Heart right ventricle (tissue), 16 donors: ENCODE measurements at regions not wholly inside any gene's neighbourhood (a gene's known extent, or its start where the extent isn't known, plus 50 kb on each side); places are given as distances from the start of the nearest gene placed in this dataset.
"Not testable (repeated sequence)": the region's sequence is repeated elsewhere in the genome, so short reads cannot be mapped to it uniquely, and the experiment has no call there.

Source experiments
- ATAC-seq, 8 donors: fragments of 200-7000 bp; cut with Tn5 transposase; one replicate each; pipeline ENCODE4 v1.9.1; 2020; ENCODE audit warnings: mild to moderate bottlenecking in 8 of 8, moderate library complexity in 8 of 8, moderate number of reproducible peaks in 1 of 8
- DNase-seq, 2 donors: peaks; one replicate each; pipeline ENCODE4 v3.0.0-alpha.2; 2020
- H3K27ac ChIP-seq, 10 donors: fragments of 200-600 bp; sonication (generic) in 2 of 10; one replicate each; pipeline versions ENCODE4 v1.5.0 to v1.8.0; 2020 to 2022; ENCODE audit warnings: mild to moderate bottlenecking in 3 of 10
- H3K27me3 ChIP-seq, 7 donors: fragments of 200-600 bp; one replicate each; pipeline ENCODE4 v1.8.0; 2021 to 2022; ENCODE audit warnings: mild to moderate bottlenecking in 2 of 7
- H3K36me3 ChIP-seq, 9 donors: fragments of 200-600 bp; sonication (generic) in 1 of 9; one replicate each; pipeline versions ENCODE4 v1.5.0 to v1.8.0; 2020 to 2022; ENCODE audit warnings: mild to moderate bottlenecking in 2 of 9
- H3K4me1 ChIP-seq, 9 donors: fragments of 200-600 bp; sonication (generic) in 1 of 9; one replicate each; pipeline versions ENCODE4 v1.5.0 to v1.8.0; 2020 to 2022; ENCODE audit warnings: mild to moderate bottlenecking in 4 of 9
- H3K4me3 ChIP-seq, 10 donors: fragments of 200-600 bp; sonication (generic) in 2 of 10; one replicate each; pipeline versions ENCODE4 v1.5.0 to v1.8.0; 2020 to 2022; ENCODE audit warnings: mild to moderate bottlenecking in 7 of 10, moderate library complexity in 2 of 10
- H3K9me3 ChIP-seq, 11 donors: fragments of 200-600 bp in 10 of 11; sonication (generic) in 2 of 11; one replicate each; pipeline versions ENCODE4 v1.5.0 to v1.8.0; 2013 to 2022; ENCODE audit warnings: mild to moderate bottlenecking in 2 of 11, control low read depth in 1 of 11, moderate library complexity in 1 of 11
- WGBS, 2 donors: extraction: QIAGEN DNeasy Blood & Tissue Kit; methylation state at CpG; one replicate each; pipeline ENCODE4 v1.1.7; 2013; ENCODE audit warnings: inconsistent platforms in 1 of 2; 5-methylcytosine and 5-hydroxymethylcytosine counted together
- intact Hi-C, 10 donors: fragments of 100-400 bp; cut with DNase I; formaldehyde crosslinking; loops; one replicate each; pipeline versions ENCODE4 v1.11.1 to v1.14.2; 2022
- TF ChIP-seq, protein P1 (sequence below), 9 donors: fragments of 200-600 bp; sonication (generic) in 2 of 9; IDR thresholded peaks; one replicate each; pipeline versions ENCODE4 v1.5.0 to v1.8.0; 2021 to 2022; ENCODE audit warnings: antibody characterized with exemption in 9 of 9, mild to moderate bottlenecking in 5 of 9, moderate library complexity in 1 of 9
- donor health status: Arrhythmogenic right ventricular cardiomyopathy.
- donor health status: ischemic (EF 13 %, LVEDD 7.1; RV severe dilation, severe dysfunction).
- donor health status: healthy with polysubstance abuse.
- donor health status: DM: no; HTN: yes; CAD: no.
- donor health status: DM: no; HTN: no; CAD: no.
- donor health status: ischemic (EF 25% LVEDD 6.9; RV normal size, moderate dysfunction).
- donor health status: ischemic (EF 25% LVEDD 5.7; RV mildly dilated, moderate dysfunction).
- donor health status: healthy.
- donor health status: DM: yes; HTN: yes; CAD: no.
- donor health status: Ischemic cardiomyopathy.
- donor health status: ischemic (EF 35%, LVEDD 5.7; RV mildly dilated, moderate dysfunction).
- donor health status: nonischemic (EF 11% LVEDD 7.7; RV severe dilation, severe dysfunction).
- donor health status: DM: yes; HTN: yes; CAD: no.
- donor health status: PGD.
- donor health status: ischemic (EF 29% LVEDD 5.4; RV normal size, mild dysfunction).
- donor health status: nonischemic (EF 23%, LVEDD 6.1; RV moderate dilation, normal function).

DNA sequence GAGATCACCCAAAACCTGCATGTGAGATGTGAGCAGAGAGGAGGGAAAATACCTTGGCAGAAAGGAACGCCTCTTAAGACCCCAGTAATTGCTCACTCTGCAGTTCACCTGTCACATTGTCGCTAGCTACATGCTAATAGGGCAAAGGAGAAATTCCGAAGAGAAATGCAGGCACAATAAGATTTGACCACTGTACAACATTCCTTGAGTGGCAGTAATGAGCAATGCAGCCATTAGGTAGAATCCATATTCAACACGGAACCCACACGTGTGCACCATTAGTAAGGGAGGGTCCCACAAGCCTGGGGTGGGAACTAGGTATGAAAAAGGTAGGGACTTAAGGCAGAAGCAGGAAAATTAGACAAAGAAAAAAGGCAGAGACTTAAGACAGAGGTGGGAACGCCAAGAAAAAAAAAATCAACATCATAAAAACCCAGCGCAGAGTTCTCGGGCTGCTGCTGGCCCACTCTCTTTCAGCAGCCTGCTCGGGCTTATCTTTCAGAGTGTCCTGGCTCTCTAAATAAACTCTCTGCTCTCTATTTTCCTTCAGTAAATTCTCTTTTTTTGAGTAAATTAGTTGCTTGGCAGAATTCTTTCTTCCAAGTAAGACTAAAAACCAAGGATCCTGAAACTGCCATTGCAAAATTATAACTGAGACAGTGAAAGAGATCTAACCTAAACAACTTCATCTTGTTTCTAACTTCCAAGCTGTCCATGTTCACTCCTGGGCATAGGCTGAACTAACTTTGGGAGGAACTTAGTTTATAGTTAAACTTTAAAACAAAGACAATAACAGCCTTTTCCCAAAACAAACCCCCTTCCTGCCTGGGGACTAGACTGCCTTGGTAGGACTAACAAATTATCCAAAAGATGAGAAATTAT lies 116.5 kb downstream of the CD24 start:
- Histone ChIP-seq H3K27me3 (no peaks in the 10 kb centered on the region), H3K9me3 (peaks cover 0 to 7% (median 0%) of the 10 kb centered on the region in 11 donors), H3K36me3 (no peaks in the 10 kb centered on the region), H3K4me3 (no peak overlapping the region), H3K4me1 (no peaks in the 10 kb centered on the region), H3K27ac (no peak overlapping the region)
- no peak for ATAC-seq
- 79 to 82% methylated on average over 9 of the region's 9 CpGs for WGBS, 2 donors
- intact Hi-C loops = no loop called here
- TF ChIP-seq, protein P1, sequence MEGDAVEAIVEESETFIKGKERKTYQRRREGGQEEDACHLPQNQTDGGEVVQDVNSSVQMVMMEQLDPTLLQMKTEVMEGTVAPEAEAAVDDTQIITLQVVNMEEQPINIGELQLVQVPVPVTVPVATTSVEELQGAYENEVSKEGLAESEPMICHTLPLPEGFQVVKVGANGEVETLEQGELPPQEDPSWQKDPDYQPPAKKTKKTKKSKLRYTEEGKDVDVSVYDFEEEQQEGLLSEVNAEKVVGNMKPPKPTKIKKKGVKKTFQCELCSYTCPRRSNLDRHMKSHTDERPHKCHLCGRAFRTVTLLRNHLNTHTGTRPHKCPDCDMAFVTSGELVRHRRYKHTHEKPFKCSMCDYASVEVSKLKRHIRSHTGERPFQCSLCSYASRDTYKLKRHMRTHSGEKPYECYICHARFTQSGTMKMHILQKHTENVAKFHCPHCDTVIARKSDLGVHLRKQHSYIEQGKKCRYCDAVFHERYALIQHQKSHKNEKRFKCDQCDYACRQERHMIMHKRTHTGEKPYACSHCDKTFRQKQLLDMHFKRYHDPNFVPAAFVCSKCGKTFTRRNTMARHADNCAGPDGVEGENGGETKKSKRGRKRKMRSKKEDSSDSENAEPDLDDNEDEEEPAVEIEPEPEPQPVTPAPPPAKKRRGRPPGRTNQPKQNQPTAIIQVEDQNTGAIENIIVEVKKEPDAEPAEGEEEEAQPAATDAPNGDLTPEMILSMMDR (IDR thresholded peaks at IDR 0.05) = no peak
- DNase-seq = no peak

DNA sequence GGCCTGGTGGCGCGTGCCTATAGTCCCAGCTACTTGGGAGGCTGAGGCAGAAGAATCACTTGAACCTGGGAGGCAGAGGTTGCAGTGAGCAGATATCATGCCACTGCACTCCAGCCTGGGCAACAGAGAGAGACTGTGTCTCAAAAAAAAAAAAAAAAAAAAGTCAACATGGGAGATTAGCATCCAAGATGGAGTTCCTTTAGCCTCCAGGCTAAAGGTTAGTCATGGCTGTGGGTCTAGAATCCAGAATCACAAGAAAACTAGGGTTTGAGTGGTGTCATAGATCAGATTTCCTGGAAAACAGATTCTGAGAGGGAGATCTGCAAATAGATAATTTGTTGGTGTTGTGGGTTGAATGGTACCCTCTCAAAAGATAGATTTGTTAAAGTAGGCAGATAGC lies 117.2 kb downstream of the CD24 start:
- 100% methylated on average over 2 of the region's 2 CpGs for WGBS, 2 donors
- H3K4me3 ChIP-seq, H3K27me3 ChIP-seq, DNase-seq, intact Hi-C loops, H3K36me3 ChIP-seq, ATAC-seq, H3K4me1 ChIP-seq, H3K27ac ChIP-seq: not testable (repeated sequence)
- H3K9me3 ChIP-seq = peaks cover 0 to 14% (median 0%) of the 10 kb centered on the region in 11 donors

DNA sequence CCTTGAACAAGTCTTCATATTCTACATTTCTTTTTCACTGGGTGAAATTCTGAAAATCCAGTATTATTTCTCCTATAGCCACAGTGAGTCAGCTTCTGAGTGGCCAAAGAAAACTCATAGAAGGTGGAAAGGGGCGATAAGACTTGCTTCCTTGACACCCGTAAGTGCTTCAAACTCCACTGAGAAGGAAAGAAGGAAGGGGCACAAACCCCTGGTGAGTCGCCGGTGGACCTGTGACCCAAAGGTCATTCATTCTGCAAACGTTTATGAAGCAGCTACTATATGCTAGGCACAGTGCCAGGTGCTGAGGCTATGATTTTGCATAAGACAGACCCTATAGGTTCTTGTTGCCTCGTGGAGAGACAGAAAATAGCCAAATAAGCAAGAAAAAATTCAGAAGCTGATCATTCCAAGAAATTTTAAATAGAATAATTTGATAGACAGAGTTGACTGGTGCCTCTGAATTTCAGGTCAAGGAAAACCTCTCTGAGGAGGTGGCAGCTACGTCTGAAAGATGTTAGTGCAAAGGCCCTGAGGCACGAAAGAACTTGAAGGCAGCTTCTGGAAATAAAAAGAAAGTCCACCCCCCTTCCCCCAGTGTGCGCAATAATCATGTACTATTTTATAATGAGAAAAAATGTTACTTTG lies 118.2 kb downstream of the CD24 start:
- intact Hi-C loops = no loop called here
- TF ChIP-seq, protein P1 (IDR thresholded peaks at IDR 0.05) = no peak
- no peak for ATAC-seq

DNA sequence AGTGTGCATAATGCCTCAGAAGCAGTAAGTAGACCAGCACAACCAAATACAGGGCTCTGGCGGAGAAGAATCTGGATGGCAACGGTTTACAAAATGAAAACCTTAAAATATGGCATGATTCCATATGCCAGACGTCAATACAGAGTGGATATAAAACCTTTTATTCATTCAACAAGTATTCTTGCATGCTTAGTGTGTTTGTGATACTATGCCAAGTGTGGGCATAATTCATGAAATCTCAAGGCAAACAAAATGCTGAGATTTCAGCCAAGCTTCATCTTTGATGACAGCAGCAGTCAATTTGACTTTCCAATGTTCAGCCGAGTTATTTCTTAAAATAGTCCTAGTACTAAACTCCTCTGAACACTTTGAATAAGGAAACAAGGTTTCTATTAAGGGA lies 119.4 kb downstream of the CD24 start:
- Histone ChIP-seq H3K36me3 (no peaks in the 10 kb centered on the region), H3K4me1 (no peaks in the 10 kb centered on the region), H3K9me3 (peaks cover 0 to 16% (median 0%) of the 10 kb centered on the region in 11 donors), H3K27ac (no peak overlapping the region), H3K27me3 (no peaks in the 10 kb centered on the region), H3K4me3 (no peak overlapping the region)
- intact Hi-C loops = no loop called here
- DNase-seq (no peak), ATAC-seq (no peak)
- TF ChIP-seq, protein P1 (IDR thresholded peaks at IDR 0.05) = no peak
- 67 to 69% methylated on average over 4 of the region's 4 CpGs for WGBS, 2 donors

More for the DNA sequence above, 118.2 kb downstream of the CD24 start:
- DNase-seq = no peak
- Histone ChIP-seq H3K27me3 (no peaks in the 10 kb centered on the region), H3K27ac (no peak overlapping the region), H3K4me1 (no peaks in the 10 kb centered on the region), H3K36me3 (no peaks in the 10 kb centered on the region), H3K9me3 (peaks cover 0 to 21% (median 0%) of the 10 kb centered on the region in 11 donors), H3K4me3 (no peak overlapping the region)
- 75 to 83% methylated on average over 9 of the region's 9 CpGs for WGBS, 2 donors
